ENCODE measurements at regions not wholly inside any gene's neighbourhood (a gene's known extent, or its start where the extent isn't known, plus 50 kb on each side); places are given as distances from the start of the nearest gene placed in this dataset.

DNA sequence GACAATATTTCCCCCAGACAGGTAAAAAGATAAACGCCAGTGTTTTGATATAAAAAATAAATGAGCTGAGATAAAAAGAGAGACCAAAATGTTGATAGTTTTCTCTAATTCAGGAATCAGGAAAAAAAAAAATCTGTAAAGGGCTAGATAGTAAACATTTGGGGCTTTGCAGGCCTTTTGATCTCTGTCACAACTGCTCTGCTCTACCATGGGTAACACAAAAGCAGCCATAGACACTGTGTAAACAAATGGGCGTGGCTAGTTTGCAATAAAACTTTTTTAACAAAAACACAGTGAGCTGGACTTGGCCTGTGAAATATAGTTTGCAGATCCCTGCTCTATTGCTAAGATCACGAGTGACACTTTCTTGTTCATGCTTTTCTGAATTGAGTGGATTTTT, 219.1 kb upstream of the STXBP5 start (continued):
- TF ChIP-seq HOMEZ (CRISPR knock-in tag; IDR thresholded peaks at IDR 0.05; ENCODE audit: low read depth) (peak; percentile 88; the same call in 1 of the 2 replicates), ZNF180 (CRISPR knock-in tag; IDR thresholded peaks at IDR 0.05; ENCODE audit: borderline replicate concordance, low read depth) (no peak), HDAC6 (IDR thresholded peaks at IDR 0.05; ENCODE audit: low read depth, low read length) (no peak), FLYWCH1 (CRISPR knock-in tag; IDR thresholded peaks at IDR 0.05) (no peak), HNRNPH1 (optimal IDR thresholded peaks at IDR 0.05; ENCODE audit: low read depth, low read length) (no peak), KLF11 (CRISPR knock-in tag; IDR thresholded peaks at IDR 0.05) (no peak), ELF4 (CRISPR knock-in tag; IDR thresholded peaks at IDR 0.05; ENCODE audit: borderline replicate concordance) (no peak), KDM1A (CRISPR knock-in tag; IDR thresholded peaks at IDR 0.05) (no peak), RFXAP (CRISPR knock-in tag; IDR thresholded peaks at IDR 0.05; ENCODE audit: borderline replicate concordance) (no peak), CEBPG (CRISPR knock-in tag; IDR thresholded peaks at IDR 0.05) (peak; percentile 75), SNAPC2 (CRISPR knock-in tag; IDR thresholded peaks at IDR 0.05) (no peak), AGO1 (IDR thresholded peaks at IDR 0.05; ENCODE audit: low read depth, low read length, poor library complexity, severe bottlenecking) (no peak), ZNF225 (CRISPR knock-in tag; IDR thresholded peaks at IDR 0.05) (no peak), CREB1 (IDR thresholded peaks at IDR 0.05) (no peak), CREB1 (CRISPR knock-in tag; IDR thresholded peaks at IDR 0.05) (peak; percentile 72), NFIC (IDR thresholded peaks at IDR 0.05; ENCODE audit: low read length) (peak; percentile 79; the same call in 1 of the 2 replicates), SP140L (CRISPR knock-in tag; IDR thresholded peaks at IDR 0.05; ENCODE audit: borderline replicate concordance) (0 out of 2 replicates have a peak, but pooled peaks have one; percentile 50), TCF7L2 (IDR thresholded peaks at IDR 0.05; ENCODE audit: low read depth, low read length) (peak; percentile 87), ATRX (CRISPR knock-in tag; IDR thresholded peaks at IDR 0.05; ENCODE audit: borderline replicate concordance) (no peak), FOXA1 (IDR thresholded peaks at IDR 0.05) (no peak), FOXA1 (CRISPR knock-in tag; IDR thresholded peaks at IDR 0.05) (peak; percentile 84), ZFP41 (CRISPR knock-in tag; IDR thresholded peaks at IDR 0.05; ENCODE audit: borderline replicate concordance) (no peak), ZSCAN25 (CRISPR knock-in tag; IDR thresholded peaks at IDR 0.05) (no peak), HES4 (CRISPR knock-in tag; IDR thresholded peaks at IDR 0.05; ENCODE audit: borderline replicate concordance) (no peak), MIER3 (CRISPR knock-in tag; IDR thresholded peaks at IDR 0.05; ENCODE audit: borderline replicate concordance) (0 out of 2 replicates have a peak, but pooled peaks have one; percentile 43), ZNF446 (CRISPR knock-in tag; IDR thresholded peaks at IDR 0.05) (no peak), ZMYM2 (CRISPR knock-in tag; IDR thresholded peaks at IDR 0.05) (no peak), ATF3 (CRISPR knock-in tag; IDR thresholded peaks at IDR 0.05) (no peak)
- TF ChIP-seq, protein P1, sequence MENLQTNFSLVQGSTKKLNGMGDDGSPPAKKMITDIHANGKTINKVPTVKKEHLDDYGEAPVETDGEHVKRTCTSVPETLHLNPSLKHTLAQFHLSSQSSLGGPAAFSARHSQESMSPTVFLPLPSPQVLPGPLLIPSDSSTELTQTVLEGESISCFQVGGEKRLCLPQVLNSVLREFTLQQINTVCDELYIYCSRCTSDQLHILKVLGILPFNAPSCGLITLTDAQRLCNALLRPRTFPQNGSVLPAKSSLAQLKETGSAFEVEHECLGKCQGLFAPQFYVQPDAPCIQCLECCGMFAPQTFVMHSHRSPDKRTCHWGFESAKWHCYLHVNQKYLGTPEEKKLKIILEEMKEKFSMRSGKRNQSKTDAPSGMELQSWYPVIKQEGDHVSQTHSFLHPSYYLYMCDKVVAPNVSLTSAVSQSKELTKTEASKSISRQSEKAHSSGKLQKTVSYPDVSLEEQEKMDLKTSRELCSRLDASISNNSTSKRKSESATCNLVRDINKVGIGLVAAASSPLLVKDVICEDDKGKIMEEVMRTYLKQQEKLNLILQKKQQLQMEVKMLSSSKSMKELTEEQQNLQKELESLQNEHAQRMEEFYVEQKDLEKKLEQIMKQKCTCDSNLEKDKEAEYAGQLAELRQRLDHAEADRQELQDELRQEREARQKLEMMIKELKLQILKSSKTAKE (CRISPR knock-in tag; IDR thresholded peaks at IDR 0.05; ENCODE audit: borderline replicate concordance) = no peak
- TF ChIP-seq, protein P2, sequence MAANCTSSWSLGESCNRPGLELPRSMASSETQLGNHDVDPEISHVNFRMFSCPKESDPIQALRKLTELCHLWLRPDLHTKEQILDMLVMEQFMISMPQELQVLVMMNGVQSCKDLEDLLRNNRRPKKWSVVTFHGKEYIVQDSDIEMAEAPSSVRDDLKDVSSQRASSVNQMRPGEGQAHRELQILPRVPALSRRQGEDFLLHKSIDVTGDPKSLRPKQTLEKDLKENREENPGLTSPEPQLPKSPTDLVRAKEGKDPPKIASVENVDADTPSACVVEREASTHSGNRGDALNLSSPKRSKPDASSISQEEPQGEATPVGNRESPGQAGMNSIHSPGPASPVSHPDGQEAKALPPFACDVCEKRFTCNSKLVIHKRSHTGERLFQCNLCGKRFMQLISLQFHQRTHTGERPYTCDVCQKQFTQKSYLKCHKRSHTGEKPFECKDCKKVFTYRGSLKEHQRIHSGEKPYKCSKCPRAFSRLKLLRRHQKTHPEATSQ (CRISPR knock-in tag; IDR thresholded peaks at IDR 0.05; ENCODE audit: borderline replicate concordance) = no peak
